Fibroblast of villous mesenchyme (primary cell): ENCODE measurements at regions not wholly inside any gene's neighbourhood (a gene's known extent, or its start where the extent isn't known, plus 50 kb on each side); places are given as distances from the start of the nearest gene placed in this dataset.

Source experiments
- DNase-seq: peaks from one replicate; pipeline ENCODE4 v3.0.0-alpha.2; 2010; ENCODE audit warnings: low read depth
- H3K4me3 ChIP-seq: 2 replicates; pipeline ENCODE4 v1.5.1; 2011; ENCODE audit warnings: low read depth, mild to moderate bottlenecking, low read length
- TF ChIP-seq, protein P1 (sequence below): IDR thresholded peaks from 2 replicates; pipeline ENCODE4 v1.5.1; 2012; ENCODE audit warnings: low read depth, mild to moderate bottlenecking, low read length; ENCODE audit not compliant: insufficient read depth

GRCh38 chr10:21264271-21264670 is 261.2 kb downstream of the SKIDA1 start:
- no peak for DNase-seq
- TF ChIP-seq, protein P1, sequence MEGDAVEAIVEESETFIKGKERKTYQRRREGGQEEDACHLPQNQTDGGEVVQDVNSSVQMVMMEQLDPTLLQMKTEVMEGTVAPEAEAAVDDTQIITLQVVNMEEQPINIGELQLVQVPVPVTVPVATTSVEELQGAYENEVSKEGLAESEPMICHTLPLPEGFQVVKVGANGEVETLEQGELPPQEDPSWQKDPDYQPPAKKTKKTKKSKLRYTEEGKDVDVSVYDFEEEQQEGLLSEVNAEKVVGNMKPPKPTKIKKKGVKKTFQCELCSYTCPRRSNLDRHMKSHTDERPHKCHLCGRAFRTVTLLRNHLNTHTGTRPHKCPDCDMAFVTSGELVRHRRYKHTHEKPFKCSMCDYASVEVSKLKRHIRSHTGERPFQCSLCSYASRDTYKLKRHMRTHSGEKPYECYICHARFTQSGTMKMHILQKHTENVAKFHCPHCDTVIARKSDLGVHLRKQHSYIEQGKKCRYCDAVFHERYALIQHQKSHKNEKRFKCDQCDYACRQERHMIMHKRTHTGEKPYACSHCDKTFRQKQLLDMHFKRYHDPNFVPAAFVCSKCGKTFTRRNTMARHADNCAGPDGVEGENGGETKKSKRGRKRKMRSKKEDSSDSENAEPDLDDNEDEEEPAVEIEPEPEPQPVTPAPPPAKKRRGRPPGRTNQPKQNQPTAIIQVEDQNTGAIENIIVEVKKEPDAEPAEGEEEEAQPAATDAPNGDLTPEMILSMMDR, result no peak
- no peak overlapping the region for H3K4me3 ChIP-seq

DNA sequence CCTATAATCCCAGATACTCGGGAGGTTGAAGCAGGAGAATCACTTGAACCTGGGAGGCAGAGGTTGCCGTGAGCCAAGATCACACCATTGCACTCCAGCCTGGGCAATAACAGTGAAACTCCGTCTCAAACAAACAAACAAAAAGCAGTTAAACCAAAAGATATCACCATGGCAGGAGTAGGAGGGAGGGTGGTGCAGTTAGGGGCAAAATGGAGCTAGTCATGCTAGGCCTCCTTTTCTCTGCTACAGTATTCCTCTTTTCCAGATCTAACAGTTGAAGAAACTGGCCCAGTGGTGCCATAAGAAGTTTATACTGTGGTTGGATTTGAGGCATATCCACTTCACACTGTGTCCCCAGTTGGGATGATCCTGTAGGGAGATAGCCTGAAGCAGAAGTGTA is 261.6 kb downstream of the SKIDA1 start:
- TF ChIP-seq, protein P1, result no peak
- H3K4me3 ChIP-seq, result no peak overlapping the region
- no peak for DNase-seq

- no peak overlapping the region for H3K4me3 ChIP-seq
- TF ChIP-seq, protein P1, result no peak
- no peak for DNase-seq
Observed at GRCh38 chr10:21263263-21263803, 262.1 kb downstream of the SKIDA1 start.

DNA sequence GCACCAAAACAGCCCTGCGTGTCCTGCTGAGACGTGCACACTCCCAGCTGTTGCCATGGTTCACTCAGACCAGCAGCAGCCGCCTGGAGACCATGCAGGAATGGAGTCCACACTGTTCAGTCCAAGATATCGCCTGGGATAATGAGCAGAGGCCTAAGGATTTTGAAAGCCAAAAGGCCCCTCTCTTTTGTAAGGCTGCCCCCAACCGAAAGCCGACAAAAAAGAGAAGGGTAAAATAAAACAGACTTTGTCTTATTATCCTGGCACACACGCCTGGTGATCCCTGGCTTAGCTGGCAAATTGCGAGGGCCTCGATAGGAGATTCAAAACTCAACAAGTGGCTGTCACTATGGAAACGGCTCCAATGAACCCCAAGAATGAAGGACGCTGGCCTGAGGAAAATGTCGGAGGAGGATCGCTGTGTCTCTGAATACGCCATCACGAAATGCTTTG is 263.6 kb downstream of the SKIDA1 start:
- no peak for DNase-seq
- H3K4me3 ChIP-seq, result no peak overlapping the region
- TF ChIP-seq, protein P1, result no peak

DNA sequence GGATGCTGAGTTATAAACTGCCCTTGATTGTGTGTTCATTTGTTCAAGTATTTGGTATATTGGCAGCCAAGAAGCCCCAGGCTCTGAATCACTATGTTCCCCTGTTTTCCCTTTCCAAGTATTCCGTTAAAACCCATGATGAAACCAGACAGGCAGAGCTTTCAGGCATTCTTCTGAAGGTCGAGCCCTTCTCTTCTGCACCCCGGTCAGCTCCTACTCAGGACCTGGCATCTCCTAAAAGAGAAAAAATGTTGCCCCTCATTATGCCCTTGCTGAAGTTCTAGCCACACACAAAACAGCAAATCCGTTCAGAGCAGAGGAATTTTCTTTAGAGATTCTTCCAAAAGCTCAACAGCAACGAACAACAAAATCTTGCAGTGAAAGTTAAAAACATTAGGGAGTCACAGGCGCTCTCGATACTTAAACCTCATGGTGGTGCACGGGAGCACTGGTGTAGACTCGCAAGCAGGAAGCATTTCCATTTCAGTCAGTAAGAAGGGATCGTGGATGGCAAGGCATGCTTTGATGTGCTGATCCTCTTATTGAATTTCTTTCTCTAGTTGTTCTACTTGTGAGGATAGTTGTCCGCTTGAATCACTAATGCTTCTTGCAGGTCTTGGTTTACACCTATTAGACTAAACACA is 264.9 kb downstream of the SKIDA1 start:
- no peak overlapping the region for H3K4me3 ChIP-seq
- peak; percentile 7 for DNase-seq
- TF ChIP-seq, protein P1, result peak; percentile 3

DNA sequence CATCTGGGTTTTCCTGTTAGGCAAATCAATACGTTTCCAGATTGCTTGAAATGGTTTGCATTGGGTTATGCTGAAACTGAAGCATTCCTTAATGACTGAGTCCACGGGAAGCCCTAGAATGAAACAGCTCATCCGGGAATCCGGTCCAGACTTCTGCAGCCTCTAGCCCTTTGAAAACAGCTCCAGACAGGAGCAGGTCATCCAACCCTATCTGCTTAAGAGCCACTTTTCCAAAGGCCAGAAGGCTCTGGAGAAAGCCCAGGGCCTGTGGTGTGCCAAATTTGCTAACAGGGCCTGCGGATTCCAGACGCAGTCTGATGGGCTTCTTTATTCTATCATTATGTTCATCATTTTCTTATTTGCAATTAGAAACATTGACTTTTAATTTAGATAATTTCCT is 265.4 kb downstream of the SKIDA1 start:
- TF ChIP-seq, protein P1, result no peak
- DNase-seq, result no peak
- H3K4me3 ChIP-seq, result no peak overlapping the region

- peak; percentile 10 for DNase-seq
- TF ChIP-seq, protein P1, result no peak
- H3K4me3 ChIP-seq, result no peak overlapping the region
Observed at GRCh38 chr10:21257919-21258318, 267.6 kb downstream of the SKIDA1 start.
